GM06990 (cell line): ENCODE measurements at regions not wholly inside any gene's neighbourhood (a gene's known extent, or its start where the extent isn't known, plus 50 kb on each side); places are given as distances from the start of the nearest gene placed in this dataset.

Experiments used
- DNase-seq: peaks from one replicate; pipeline ENCODE4 v3.0.0-alpha.2; 2011; ENCODE audit not compliant: insufficient read length; ENCODE audit errors: extremely low read depth
- H3K27me3 ChIP-seq: replicated peaks from 2 replicates; pipeline ENCODE4 v1.6.0; 2011; ENCODE audit warnings: low read length; ENCODE audit not compliant: control insufficient read depth, insufficient read depth
- H3K36me3 ChIP-seq: 2 replicates; pipeline ENCODE4 v1.5.1; 2011; ENCODE audit warnings: low read length; ENCODE audit not compliant: control insufficient read depth, insufficient read depth
- H3K4me3 ChIP-seq: replicated peaks from 2 replicates; pipeline ENCODE4 v1.5.1; 2011; ENCODE audit warnings: low read depth, mild to moderate bottlenecking, control low read depth, low read length
- CTCF ChIP-seq: IDR thresholded peaks from 2 replicates; pipeline ENCODE4 v1.5.1; 2011; ENCODE audit warnings: low read length, control low read depth, mild to moderate bottlenecking, inconsistent platforms; ENCODE audit not compliant: insufficient read depth, poor library complexity, severe bottlenecking

GRCh38 chr7:46459942-46460341 lies 538.9 kb upstream of the IGFBP3 start:
- no peak for DNase-seq
- no peak for TF ChIP-seq CTCF
- no peak overlapping the region for H3K4me3 ChIP-seq
- no peaks in the 10 kb centered on the region for H3K36me3 ChIP-seq
- H3K27me3 ChIP-seq, result no peaks in the 10 kb centered on the region

- Histone ChIP-seq H3K36me3 (no peaks in the 10 kb centered on the region), H3K27me3 (no peaks in the 10 kb centered on the region), H3K4me3 (no peak overlapping the region)
- DNase-seq, result no peak
- no peak for TF ChIP-seq CTCF
These were observed 533.7 kb upstream of the IGFBP3 start for GRCh38 chr7:46454816-46455215.

GRCh38 chr7:46452561-46453135 lies 531.6 kb upstream of the IGFBP3 start:
- TF ChIP-seq CTCF, result no peak
- Histone ChIP-seq H3K4me3 (no peak overlapping the region), H3K36me3 (no peaks in the 10 kb centered on the region), H3K27me3 (no peaks in the 10 kb centered on the region)
- DNase-seq, result no peak

- no peak for TF ChIP-seq CTCF
- DNase-seq, result no peak
- no peak overlapping the region for H3K4me3 ChIP-seq
- no peaks in the 10 kb centered on the region for H3K36me3 ChIP-seq
- no peaks in the 10 kb centered on the region for H3K27me3 ChIP-seq
These were observed 530.8 kb upstream of the IGFBP3 start for GRCh38 chr7:46451846-46452245.

GRCh38 chr7:46450886-46451285 lies 529.8 kb upstream of the IGFBP3 start:
- TF ChIP-seq CTCF, result no peak
- no peak for DNase-seq
- no peaks in the 10 kb centered on the region for H3K36me3 ChIP-seq
- no peaks in the 10 kb centered on the region for H3K27me3 ChIP-seq
- H3K4me3 ChIP-seq, result no peak overlapping the region

- no peak for DNase-seq
- TF ChIP-seq CTCF, result no peak
- H3K36me3 ChIP-seq, result no peaks in the 10 kb centered on the region
- no peaks in the 10 kb centered on the region for H3K27me3 ChIP-seq
- no peak overlapping the region for H3K4me3 ChIP-seq
These were observed 529.4 kb upstream of the IGFBP3 start for GRCh38 chr7:46450425-46450824.
